GM12892 (cell line): ENCODE measurements at regions not wholly inside any gene's neighbourhood (a gene's known extent, or its start where the extent isn't known, plus 50 kb on each side); places are given as distances from the start of the nearest gene placed in this dataset.

Source experiments
- DNase-seq: peaks from one replicate; pipeline ENCODE4 v3.0.0; 2011; ENCODE audit not compliant: insufficient read length
- FAIRE-seq: peaks from 2 replicates; lab custom pipeline; 2011; peaks lifted over from hg19 to GRCh38; lab: Jason Lieb, UNC
- POLR2A ChIP-seq: IDR thresholded peaks from 2 replicates; pipeline ENCODE4 v1.6.1; 2011; ENCODE audit warnings: low read depth, low read length, control low read depth
- POLR2AphosphoS5 ChIP-seq: IDR thresholded peaks from 2 replicates; pipeline ENCODE4 v1.6.1; 2011; ENCODE audit warnings: low read depth, low read length, control low read depth
- TAF1 ChIP-seq: IDR thresholded peaks from 2 replicates; pipeline ENCODE4 v1.6.1; 2011; ENCODE audit warnings: low read depth, mild to moderate bottlenecking, control low read depth, low read length, borderline replicate concordance

DNA sequence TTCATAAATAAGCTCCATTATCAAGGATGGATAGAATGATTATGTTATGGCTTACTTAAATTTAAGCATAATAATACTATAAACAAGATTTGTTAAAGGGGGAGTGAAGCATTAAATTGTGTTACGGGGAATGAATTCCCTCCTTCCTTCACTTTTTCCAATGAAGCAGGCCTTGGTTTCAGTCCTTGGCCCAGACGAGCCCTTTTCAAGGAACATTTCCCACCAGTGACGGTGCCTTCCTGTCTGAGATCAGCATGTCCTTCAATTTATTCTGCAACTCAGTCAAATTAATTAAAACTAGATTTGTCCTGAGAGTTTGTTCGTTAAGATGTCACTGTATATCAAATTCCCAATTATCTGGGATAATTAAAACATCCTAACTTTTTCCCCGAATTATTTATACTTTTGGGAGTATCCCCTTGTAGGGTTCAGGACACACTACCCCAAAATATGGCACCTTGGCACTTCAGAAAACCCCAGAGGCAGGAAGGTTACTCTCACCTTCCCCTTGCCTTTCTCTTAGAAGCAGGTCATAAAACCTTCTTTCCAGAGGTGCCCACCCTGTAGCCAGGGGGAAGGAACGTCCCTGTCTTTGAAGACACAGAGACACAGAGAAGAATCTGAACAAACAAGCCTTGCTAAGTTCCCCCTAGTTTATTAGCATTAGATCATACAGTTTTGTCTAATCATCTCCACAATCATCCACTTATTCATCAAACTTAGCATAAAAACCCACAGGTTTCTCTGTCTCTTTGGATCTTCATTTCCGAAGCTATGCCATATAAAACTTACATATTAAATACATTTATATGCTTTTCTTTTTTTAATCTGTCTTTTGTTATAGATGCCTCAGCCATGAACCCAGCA is 86.2 kb upstream of the ARHGAP29 start:
- no peak for TF ChIP-seq POLR2AphosphoS5
- TF ChIP-seq POLR2A, result no peak
- TF ChIP-seq TAF1, result no peak

DNA sequence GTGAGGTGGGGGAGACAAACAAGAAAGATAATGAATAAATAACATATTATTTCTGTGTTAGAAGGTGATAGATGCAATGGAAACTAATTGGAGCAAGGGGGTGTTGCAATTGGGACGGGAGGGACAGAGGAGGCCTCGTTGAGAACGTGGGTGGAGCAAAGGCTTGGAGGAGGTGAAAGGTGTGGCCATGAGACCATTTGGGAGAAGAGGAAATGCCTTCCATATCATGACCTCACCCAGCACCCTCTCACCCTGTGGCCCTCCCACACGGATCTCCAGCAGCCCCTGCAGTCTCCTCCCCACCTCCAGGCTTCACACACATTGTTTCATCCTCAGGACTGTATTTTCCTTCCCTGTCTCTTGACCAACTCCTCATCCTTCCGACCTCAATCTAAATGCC is 85.3 kb upstream of the ARHGAP29 start:
- FAIRE-seq (no peak), DNase-seq (no peak)
- TF ChIP-seq POLR2AphosphoS5 (no peak), TAF1 (no peak), POLR2A (no peak)

More for the DNA sequence above, 86.2 kb upstream of the ARHGAP29 start:
- no peak for DNase-seq
- FAIRE-seq, result no peak

DNA sequence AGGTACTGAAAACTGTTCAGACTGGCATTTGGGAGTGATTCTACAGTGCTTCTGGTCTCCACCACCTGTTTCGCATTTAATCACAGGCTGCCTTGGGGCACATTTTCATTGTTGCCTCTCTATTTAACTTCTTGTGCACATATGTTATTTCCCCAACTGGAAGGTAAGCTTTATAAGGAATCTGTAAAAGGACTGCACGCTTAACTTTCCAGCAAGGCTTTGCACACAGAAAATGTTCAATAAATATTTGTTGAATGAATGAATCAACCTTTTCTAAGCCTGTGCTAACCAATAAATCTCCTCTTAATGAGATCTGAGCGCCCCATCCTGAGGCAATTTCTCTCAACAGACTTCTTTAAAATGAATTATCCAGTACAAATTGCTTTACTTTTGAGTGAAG is 84.3 kb upstream of the ARHGAP29 start:
- DNase-seq (no peak), FAIRE-seq (no peak)
- no peak for TF ChIP-seq POLR2AphosphoS5
- no peak for TF ChIP-seq TAF1
- TF ChIP-seq POLR2A, result no peak

DNA sequence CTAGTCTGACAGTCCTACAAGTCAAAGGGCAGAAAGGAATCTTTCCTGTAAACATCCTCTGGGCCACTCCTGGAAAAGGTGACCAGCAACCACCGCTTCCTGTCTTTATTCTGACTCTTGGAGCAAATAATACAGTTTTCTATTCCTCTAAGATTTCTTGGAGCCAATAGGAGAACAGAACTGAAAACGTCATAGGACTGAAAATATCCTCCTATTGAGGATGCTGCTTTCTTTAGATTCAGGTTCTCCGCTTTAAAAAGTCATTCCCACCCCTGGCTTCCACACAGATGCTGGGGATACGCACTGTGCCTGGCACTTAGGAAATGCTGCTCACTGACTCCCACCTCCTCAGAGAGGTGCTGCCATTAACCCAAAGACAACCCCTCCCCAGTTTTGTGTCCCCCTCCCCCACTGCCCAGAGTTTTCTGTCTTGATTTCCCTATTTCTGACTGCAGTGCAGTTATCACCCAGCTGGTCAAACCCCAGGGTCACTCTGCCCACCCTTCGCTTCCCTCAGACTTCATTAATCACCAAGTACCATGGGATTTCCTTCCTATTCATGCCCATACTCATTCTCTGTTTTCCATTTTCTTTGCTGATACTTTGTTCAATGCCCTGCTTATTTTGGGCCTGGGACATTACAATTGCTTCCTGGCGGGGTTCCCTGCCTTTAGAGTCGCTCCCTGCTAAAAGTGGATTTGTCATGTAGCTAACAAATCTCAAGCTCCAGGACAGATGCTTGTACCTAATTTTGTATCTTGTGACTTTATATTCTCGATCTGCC is 82.1 kb upstream of the ARHGAP29 start:
- no peak for FAIRE-seq
- TF ChIP-seq TAF1 (no peak), POLR2A (no peak), POLR2AphosphoS5 (no peak)
- no peak for DNase-seq

DNA sequence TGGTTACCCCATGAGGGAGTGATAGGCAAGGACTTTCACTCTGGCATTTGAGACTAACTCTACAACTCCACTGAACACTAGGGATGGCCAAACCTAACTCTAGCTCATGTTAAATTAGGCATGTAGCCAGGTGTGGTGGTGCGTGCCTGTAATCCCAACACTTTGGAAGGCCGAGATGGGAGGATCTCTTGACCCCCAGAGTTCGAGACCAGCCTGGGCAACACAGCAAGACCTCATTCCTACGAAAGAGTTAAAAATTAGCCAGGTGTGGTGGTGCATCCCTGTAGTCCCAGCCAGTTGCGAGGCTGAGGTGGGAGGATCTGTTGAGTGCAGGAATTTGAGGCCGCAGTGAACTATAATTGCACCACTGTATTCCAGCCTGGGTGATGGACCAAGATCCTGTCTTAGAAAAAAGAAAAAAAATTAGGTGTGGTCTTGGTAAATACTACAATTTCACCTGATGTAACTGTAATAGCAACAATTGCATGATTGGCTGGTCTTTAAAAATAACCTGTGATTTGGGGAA is 81.2 kb upstream of the ARHGAP29 start:
- TF ChIP-seq POLR2AphosphoS5, result no peak
- no peak for TF ChIP-seq TAF1
- DNase-seq, result no peak
- FAIRE-seq, result no peak

DNA sequence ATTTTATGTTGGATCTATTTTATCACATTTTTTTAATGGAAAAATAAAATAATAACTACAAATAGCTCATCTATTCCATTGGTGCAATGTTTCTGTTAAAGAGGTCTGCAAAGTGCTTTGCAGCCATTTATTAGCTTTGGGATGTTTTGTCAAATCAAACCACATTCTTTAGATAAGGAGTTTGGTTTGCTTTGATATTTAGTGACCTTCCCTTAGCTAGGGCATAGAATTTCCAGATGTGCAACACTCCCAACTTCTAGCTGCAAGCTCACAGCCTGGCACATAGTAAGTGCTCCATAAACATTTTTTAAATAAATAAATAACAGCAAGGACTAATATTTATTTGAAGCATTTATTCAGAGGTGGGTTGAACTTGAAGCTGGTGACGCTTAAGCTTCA is 80.4 kb upstream of the ARHGAP29 start:
- FAIRE-seq, result no peak
- DNase-seq, result no peak
- no peak for TF ChIP-seq POLR2A
- TF ChIP-seq POLR2AphosphoS5, result no peak
- no peak for TF ChIP-seq TAF1

DNA sequence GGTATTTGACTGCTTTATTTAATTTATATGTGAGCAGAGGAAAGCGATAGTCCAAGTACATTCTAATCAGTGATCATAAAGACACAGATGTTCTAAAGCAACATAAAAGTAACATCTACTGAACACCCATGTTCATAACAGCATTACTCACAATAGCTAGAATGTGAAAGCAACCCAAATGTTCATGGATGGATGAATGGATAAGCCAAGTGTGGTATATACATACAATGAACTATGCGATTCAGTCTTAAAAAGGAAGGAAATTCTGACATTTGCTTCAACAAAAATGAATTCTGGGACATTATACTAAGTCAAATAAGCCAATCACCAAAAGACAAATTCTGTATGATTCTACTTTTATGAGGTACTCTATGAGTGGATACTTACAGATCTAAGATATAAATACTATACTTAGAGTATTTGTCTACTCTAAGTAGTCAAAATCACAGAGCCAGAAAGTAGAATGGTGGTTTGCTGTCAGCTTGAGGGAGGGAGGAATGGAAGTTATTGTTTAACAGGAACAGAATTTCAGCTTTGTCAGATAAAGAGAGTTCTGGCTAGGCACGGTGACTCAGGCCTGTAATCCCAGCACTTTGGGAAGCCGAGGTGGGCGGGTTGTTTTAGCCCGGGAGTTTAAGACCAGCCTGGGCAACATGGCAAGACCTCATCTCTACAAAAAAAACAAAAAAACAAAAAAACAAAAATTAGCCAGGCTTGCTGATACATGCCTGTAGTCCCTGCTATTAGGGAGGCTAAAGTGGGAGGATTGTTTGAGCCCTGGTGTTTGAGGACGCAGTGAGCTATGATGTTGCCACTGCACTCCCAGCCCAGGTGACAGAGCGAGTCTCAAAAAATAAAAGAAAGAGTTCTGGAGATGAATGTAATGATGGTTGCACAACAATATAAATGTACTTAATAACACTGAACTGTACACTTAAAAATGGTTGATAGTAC is 79.7 kb upstream of the ARHGAP29 start:
- no peak for DNase-seq
- TF ChIP-seq POLR2AphosphoS5 (no peak), POLR2A (no peak), TAF1 (no peak)
- FAIRE-seq, result no peak

DNA sequence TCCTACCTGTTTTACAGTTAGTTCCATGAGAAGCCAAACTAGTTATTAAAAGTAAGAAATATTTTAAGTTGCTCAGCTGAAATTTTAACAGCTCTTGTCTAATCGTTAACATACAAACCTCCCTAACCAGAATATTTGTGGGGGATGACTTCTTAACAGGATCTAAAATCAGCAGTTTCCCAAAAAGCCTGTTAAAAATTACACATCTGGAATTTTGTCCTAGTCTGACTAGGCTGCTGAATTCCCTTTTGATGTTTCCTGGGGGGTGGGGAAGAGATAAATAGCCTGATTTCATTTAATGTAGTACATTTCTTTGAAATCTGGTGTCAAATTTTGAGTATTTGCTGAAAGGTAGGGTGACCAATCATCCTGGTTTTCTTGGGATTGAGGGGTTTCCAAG is 78.8 kb upstream of the ARHGAP29 start:
- TF ChIP-seq POLR2AphosphoS5 (no peak), POLR2A (no peak), TAF1 (no peak)
- FAIRE-seq, result no peak

DNA sequence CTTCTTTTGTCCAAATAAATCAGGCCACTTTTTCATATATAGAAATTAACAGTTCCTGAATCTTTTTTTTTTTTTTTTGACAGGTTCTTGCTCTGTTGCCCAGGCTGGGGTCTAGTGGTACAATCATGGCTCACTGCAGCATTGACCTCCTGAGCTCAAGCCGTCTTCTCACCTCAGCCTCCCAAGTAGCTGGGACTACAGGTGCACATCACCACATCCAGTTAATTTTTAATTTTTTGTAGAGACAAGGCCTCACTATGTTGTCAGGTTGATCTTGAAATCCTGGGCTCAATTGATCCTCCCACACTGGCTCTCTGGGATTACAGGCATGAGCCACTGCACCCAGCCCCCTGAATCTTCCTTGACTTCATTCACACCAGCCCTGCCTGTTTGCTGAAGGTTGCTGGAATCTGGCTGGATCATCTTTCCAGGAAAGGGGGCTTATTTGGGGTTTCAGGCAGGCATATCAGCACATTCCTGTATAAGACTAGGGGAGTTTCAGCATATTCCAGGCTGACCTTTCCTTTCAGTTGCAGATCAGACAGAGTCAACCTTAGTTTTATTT is 78.2 kb upstream of the ARHGAP29 start:
- DNase-seq, result no peak
- TF ChIP-seq TAF1 (no peak), POLR2AphosphoS5 (no peak), POLR2A (no peak)
- no peak for FAIRE-seq

More for the DNA sequence above, 78.8 kb upstream of the ARHGAP29 start:
- DNase-seq, result no peak

DNA sequence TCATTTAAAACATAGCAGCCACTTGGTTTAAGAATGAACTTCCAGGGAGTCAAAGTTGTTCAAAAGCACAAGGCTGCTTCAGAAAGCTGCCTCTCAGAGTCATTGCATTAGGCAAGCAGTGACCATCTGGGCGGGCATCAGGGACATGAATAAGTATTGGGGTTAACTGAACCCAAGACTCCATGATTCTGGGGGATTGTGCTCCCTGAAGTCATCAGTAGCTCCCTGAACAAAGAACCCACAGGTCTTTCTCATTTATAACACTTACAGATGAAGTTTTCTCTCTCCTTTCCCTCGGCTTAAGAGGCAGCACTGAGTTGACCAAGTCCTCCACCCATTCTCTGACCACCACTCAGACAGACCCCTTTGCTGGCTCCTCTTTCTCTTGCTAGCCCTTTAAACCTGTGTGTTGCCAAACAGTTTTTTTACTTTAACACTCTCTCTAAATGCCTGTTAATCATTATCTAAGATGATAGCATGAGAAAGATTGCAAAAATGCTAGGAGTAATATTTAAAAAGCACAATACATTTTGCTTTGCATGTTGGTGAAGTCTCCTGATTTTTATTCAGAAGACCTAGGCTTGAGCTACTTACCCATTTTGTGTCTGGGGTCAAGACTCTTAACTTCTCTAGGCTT is 77.0 kb upstream of the ARHGAP29 start:
- no peak for TF ChIP-seq POLR2AphosphoS5
- DNase-seq (no peak), FAIRE-seq (no peak)
